Activated CD4-positive, CD25-positive, alpha-beta regulatory T cell treated with anti-CD3 and anti-CD28 coated beads, Interleukin-2, amount 50 U/mL, for 24 hours (primary cell): ENCODE measurements at regions not wholly inside any gene's neighbourhood (a gene's known extent, or its start where the extent isn't known, plus 50 kb on each side); places are given as distances from the start of the nearest gene placed in this dataset.
"Not testable (repeated sequence)": the region's sequence is repeated elsewhere in the genome, so short reads cannot be mapped to it uniquely, and the experiment has no call there.

Experiments
- ATAC-seq, 2 donors: fragments of 150-1000 bp; cut with Tn5 transposase; one replicate each; pipeline ENCODE4 v1.10.0; 2021; ENCODE audit warnings: mild to moderate bottlenecking in 1 of 2, moderate library complexity in 1 of 2

GRCh38 chr5:123746683-123747360, 234.8 kb downstream of the CSNK1G3 start:
- ATAC-seq: no peak

GRCh38 chr5:123743990-123744583, 232.1 kb downstream of the CSNK1G3 start:
- ATAC-seq: no peak

GRCh38 chr5:123735384-123735783, 223.4 kb downstream of the CSNK1G3 start:
- ATAC-seq: no peak

GRCh38 chr5:123732257-123732656, 220.3 kb downstream of the CSNK1G3 start:
- ATAC-seq: no peak

GRCh38 chr5:123722451-123722850, 210.5 kb downstream of the CSNK1G3 start:
- ATAC-seq: no peak

GRCh38 chr5:123721675-123722276, 209.8 kb downstream of the CSNK1G3 start:
- no peak for ATAC-seq

- no peak for ATAC-seq
Observed at GRCh38 chr5:123720955-123721354, 209.0 kb downstream of the CSNK1G3 start.

GRCh38 chr5:123720339-123720738, 208.4 kb downstream of the CSNK1G3 start:
- ATAC-seq: no peak

- ATAC-seq: no peak
Observed at GRCh38 chr5:123719004-123719403, 207.0 kb downstream of the CSNK1G3 start.

- no peak for ATAC-seq
Observed at GRCh38 chr5:123718238-123718637, 206.3 kb downstream of the CSNK1G3 start.

GRCh38 chr5:123717139-123717538, 205.2 kb downstream of the CSNK1G3 start:
- ATAC-seq: no peak

GRCh38 chr5:123710031-123710430, 198.1 kb downstream of the CSNK1G3 start:
- ATAC-seq: no peak

- ATAC-seq: no peak
Observed at GRCh38 chr5:123709422-123709821, 197.4 kb downstream of the CSNK1G3 start.

- ATAC-seq: no peak
Observed at GRCh38 chr5:123708074-123708806, 196.3 kb downstream of the CSNK1G3 start.

GRCh38 chr5:123706531-123706930, 194.6 kb downstream of the CSNK1G3 start:
- no peak for ATAC-seq

- ATAC-seq: no peak
Observed at GRCh38 chr5:123705741-123706140, 193.8 kb downstream of the CSNK1G3 start.

GRCh38 chr5:123701511-123702200, 189.7 kb downstream of the CSNK1G3 start:
- ATAC-seq: no peak

GRCh38 chr5:123700624-123701287, 188.8 kb downstream of the CSNK1G3 start:
- ATAC-seq: no peak

GRCh38 chr5:123699571-123699970, 187.6 kb downstream of the CSNK1G3 start:
- ATAC-seq: no peak

- ATAC-seq: not testable (repeated sequence)
Observed at GRCh38 chr5:123698937-123699336, 187.0 kb downstream of the CSNK1G3 start.

- no peak for ATAC-seq
Observed at GRCh38 chr5:123696921-123697341, 185.0 kb downstream of the CSNK1G3 start.

- no peak for ATAC-seq
Observed at GRCh38 chr5:123690821-123691220, 178.8 kb downstream of the CSNK1G3 start.
